Inferior parietal cortex (tissue), 1 donor: ENCODE measurements at regions not wholly inside any gene's neighbourhood (a gene's known extent, or its start where the extent isn't known, plus 50 kb on each side); places are given as distances from the start of the nearest gene placed in this dataset.

Experiments used
- DNase-seq: peaks from one replicate; pipeline ENCODE4 v3.0.0-alpha.2; 2016; ENCODE audit errors: extremely low spot score

DNA sequence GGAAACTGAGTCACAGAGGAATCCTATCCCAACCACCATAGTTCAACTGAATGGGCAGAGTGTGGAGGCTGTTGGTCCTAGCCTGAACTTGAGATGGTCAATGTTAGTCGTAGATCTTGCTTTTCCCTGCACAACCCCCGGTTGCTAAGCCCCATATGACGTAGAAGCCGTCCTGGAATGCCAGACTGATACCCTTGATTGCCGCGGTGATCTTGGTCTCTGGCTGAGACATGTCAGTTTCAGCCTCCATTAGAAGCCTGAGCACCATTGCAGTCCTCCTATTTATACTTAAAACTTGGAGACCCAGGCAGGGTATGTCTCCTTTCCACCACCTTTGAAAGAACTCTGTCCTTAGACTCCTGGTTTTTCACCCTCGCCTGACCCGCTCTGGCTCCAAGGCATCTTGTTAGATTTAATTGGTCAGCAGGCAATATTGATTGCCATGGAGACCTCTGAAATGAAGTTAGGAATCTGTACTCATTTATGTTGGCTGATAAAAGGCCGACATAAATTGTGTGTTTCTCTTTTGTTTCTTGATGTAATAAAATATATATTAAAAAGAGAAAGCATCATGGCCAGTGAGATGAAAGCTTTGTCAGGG, 53.4 kb downstream of the RPLP1 start:
- DNase-seq, result no peak

DNA sequence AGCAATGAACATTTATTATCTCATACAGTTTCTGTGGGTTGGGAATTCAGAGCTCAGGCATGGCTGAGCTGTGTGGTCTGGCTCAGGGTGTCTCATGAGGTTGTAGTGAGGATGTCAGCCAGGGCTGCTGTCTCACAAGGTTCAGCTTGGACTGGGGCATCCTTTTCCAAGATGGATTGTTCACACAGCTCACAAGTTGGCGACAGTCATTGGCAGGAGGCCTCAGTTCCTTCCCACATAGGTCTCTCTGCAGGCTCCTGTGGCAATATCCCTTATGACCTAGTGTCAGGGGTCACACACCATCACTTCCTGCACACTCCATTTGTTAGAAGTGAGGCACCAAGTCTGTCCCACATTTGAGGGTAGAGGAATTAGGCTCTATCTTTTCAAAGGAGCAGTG, 56.0 kb downstream of the RPLP1 start:
- DNase-seq, result no peak

DNA sequence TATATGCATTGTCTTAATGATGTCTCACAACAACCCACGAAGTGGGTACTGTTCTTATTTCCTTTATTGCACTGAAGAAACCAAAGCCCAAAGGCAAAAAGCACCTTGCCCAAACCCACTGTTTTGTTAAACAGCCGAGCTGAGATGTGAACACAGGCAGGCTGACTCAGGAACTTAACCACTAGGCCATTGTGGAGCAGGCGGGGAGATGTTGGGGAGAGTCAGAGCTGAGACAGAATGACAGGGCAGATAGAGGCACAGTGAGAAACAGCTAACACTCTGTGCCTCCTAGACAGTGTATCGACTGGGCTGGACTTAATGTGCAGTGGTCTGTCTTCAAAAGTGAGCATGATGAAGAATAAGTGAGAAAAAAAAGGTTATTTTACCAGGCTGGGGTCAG, 56.5 kb downstream of the RPLP1 start:
- DNase-seq, result no peak

DNA sequence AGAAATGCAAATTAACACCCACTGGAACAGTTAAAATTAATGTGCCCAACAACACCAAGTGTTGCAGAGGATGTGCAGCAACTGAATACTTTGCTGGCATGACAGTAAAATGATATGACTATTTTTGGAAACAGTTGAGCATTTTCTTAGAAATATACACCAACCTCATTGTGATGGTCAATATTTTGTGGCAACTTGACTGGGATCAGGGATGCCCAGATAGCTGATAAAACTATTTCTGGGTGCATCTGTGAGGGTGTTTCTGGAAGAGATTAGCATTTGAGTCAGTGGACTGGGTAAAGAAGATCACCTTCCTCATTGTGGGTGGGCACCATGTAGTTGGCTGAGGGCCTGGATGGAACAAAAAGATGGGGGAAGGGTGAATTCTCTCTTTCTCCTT, 57.9 kb downstream of the RPLP1 start:
- DNase-seq, result no peak

DNA sequence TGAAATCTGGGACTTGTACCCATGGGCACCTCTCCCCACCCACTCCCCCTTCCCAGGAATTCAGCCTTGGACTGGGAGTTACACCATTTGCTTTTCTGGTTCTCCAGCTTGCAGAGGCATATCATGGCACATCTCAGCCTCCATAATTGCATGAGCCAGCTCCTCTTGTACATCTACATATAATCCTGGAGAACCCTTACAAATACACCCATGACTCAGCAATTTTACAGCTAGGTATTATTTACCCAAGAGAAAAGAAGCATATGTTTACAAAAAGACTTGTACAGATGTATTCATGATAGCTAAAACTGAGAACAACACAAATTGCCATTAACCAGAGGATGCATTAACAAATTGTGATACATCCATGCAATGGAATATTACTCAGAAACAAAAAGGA, 58.4 kb downstream of the RPLP1 start:
- DNase-seq, result no peak

DNA sequence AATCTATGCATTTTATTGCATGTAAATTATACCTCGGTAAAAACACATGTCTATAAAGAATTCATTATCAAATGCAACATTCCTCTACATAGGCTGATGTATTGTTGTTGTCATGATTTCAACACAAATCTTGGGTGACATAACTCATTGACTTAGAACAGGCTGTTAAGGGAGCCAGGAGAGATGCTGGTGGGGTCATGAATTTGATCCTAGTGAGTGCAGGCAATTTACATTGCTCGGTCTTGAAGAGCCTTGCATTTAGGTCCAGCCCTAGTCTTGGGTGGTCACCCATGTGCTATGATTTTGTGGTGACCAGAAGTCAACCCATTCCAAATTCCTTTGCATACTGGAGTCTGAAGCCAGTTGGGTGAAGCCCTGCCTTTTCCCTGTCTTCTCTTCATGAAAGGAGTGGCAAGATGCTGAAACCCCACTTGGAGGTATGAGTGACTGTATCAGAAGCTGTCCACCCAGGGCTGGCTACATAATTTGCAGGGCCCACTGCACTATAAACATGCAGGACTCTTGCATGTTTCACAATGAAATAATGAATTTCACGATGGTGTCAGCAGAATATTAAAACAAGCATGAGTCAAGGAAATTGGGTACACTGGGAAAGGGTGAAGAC, 59.2 kb downstream of the RPLP1 start:
- no peak for DNase-seq

DNA sequence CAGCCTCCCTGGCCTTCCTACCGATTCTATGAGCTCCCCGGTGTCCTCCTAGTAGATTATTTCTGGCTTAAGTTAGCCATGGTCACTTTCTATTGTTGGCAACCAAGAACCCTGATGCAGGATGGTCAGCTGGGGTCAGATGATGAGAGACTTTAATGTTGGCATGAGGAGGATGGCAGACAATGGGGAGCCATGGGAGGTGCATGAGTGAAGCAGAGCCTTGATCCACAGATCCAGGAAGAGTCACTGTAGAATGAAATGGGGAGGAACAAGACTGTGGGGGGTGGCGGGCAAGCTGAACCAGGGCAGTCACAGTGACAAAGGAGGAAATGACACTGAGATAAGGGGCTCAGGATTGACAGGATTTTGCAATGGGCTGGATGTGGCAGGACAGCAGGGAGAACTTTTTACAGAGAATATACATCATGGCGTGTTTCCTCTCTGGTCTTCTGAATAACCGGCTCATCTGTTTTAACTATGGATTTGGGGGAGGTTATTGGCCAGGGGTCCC, 60.9 kb downstream of the RPLP1 start:
- no peak for DNase-seq

DNA sequence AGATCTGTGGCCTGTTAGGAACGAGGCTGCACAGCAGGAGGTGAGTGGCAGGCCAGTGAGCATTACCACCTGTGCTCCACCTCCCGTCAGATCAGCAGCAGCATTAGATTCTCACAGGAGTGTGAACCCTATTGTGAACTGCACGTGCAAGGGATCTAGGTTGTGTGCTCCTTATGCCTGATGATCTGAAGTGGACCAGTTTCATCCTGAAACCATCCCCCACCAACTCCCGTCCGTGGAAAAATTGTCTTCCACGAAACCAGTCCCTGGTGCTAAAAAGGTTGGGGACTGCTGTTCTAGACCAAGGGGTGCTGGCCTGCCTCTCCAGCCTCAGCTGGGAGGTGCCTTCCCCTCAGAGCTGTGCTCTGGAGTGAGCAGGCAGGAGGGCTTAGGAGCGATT, 61.4 kb downstream of the RPLP1 start:
- no peak for DNase-seq

DNA sequence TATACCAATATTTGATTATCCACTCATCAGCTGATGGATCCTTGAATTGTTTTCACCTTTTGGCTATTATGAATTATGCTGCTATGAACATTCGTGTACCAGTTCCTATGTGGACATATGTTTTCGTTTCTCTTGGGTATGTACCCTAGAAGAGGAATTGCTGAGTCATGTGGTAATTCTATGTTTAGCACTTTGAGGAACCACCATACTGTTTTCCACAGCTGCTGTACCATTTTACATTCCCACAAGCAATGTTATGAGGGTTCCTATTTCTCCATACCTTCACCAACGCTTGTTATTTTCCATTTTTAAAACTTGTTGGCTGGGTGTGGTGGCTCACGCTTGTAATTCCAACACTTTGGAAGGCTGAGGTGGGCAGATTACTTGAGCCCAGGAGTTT, 62.9 kb downstream of the RPLP1 start:
- no peak for DNase-seq

DNA sequence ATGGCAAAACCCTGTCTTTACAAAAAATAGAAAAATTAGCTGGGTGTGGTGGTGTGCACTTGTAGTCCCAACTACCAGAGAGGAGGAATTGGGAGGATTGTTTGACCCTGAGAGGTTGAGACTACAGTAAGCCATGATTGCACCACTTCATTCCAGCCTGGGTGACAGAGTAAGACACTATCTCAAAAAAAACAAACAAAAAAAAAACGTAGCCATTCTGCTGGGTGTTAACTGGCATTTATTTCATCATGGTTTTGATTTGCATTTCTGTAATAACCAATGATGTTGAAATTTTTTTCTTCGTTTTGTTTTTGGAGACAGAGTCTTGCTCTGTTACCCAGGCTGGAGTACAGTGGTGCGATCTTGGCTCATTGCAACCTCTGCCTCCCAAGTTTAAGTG, 63.3 kb downstream of the RPLP1 start:
- DNase-seq, result no peak

DNA sequence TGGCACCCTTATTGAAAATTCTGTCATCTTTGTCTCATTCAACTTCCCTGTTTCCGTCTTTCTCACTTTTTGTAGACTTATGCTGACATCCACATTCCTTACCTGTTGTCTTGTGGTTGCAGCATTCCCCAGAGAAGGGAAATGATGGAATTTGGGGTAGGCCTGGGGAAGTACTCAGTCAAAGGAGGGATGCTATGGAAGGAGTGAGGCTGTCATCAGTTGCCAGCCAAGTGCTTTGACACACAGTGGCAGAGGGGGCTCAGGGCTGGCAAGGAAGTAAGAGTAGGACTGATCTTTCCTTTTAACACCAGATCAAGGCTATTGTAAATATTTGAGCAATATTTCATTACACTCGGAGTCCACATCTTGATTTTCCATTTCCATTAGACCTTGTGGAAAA, 64.4 kb downstream of the RPLP1 start:
- no peak for DNase-seq

DNA sequence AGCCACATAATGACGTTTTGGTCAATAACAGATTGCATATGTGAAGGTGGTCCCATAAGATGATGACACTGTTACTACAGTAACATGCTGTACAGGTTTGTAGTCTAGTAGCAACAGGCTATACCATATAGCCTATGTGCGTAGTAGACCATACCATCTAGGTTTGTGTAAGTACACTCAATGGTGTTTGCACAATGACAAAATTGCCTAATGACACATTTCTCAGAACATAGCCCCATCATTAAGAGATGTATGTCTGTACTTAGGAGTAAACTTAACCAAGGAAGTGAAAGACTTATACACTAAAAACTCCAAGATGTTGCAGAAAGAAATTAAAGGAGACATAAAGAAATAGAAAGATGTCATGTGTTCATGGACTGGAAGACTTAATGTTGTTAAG, 66.2 kb downstream of the RPLP1 start:
- no peak for DNase-seq

DNA sequence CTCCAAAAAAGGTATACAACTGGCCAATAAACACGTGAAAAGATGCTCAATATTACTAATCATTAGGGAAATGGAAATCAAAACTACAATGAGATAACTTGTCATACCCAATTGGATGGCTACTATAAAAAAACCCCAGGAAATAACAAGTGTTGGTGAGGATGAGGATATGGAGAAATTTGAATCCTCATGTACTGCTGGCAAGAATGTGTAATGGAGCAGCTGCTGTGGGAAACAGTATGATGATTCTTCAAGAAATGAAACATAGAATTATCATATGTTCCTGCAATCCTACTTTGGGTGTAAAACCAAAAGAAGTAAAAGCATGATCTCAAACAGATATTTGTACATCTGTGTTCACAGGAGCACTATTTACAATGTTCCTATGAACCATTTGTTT, 67.4 kb downstream of the RPLP1 start:
- DNase-seq, result no peak

DNA sequence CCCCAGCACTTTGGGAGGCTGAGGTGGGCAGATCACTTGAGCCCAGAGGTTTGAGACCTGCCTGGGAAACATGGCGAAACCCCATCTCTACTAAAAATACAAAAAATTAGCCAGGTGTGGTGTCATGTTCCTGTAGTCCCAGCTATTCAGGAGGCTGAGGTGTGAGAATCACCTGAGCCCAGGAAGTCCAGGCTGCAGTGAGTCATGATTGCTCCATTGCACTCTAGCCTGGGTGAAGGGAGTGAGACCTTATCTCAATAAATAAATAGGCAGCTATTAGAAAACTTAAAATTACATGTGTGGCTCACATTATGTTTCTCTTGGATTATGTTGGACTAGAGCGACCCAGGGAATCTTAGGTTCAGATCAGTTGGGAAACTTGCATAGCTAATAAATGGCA, 69.7 kb downstream of the RPLP1 start:
- no peak for DNase-seq

DNA sequence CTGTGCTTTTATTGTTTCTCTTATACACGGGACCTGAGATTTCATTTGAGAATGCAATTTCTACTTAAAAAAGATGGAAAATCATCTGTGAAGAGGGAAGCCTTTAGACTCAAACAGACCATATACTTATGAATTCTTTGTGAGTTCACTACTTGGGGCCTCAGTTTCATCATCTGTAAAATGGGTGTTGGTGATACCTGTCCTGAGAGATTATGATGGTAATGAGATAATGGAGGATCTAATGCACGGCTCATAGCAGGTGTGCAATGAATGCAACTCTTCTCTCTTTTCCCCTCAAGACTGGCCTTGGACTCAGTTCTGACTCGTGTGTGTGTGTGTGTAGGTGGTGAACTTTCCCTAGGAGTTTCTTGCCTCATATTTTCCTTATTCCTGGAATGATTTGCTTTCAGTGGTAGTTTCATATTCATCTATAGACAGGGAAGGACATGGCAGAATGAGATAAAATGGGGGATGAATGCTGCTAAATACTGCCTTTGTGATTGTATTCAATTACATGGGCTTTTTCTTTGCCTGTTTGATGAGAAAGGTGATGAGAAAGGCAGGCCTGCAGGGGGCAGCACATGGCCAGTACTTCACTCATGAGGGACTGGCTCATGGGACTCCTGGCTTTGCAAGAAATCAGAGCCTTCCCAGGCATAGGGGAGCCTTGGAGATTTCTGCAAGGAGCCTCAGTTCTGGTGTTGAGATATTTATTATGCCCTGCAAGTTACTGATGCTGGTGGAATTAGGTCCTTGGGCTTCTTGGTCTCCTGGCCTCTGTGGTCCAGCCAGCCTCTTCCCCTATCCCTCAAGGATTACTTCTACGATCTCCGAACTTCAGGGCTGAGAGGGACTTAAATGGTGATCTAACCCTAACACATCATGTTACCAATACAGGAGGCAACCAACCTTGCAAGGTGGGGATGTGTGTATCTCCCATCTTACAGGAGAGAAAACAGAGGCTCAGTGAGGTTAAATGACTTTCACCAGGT, 70.7 kb downstream of the RPLP1 start:
- peak; percentile 82 for DNase-seq

DNA sequence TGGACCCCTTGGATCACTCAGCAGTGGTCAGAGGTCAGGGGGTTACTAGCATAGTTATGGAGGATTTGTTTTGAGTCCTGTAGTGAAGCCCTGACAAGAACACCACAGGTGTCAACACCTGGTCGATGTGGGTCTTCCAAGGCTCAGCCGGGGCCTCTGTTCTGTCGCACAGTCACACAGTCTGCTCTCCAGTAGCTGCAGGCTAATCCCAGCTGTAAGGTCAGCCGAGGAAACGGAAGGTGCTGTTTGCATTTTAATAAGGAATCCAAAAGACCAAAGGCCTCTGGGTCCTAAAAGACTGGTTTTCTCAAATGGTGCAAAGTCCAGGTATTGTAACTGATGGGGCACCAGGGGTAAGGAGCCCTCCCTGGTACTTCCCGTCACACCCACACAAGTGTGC, 71.7 kb downstream of the RPLP1 start:
- DNase-seq, result no peak

DNA sequence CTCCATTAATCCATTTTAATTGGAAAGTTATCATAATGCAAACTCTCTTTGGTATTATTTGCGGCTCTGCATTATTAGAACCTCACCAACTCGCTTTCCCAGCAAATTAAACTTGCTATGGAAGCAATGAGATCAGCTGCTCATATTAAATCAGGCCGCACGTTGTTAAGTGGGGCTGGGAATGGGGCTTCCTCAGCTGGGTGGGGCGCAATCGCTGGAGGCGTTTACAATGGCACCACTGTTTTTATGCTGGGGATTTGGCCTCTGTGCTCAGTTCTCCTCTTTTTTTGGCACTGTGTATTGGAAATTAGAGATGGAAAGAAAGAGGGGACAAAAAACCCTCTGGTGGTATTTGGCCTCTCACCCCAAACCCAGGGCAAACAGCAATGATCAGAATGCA, 72.2 kb downstream of the RPLP1 start:
- no peak for DNase-seq

DNA sequence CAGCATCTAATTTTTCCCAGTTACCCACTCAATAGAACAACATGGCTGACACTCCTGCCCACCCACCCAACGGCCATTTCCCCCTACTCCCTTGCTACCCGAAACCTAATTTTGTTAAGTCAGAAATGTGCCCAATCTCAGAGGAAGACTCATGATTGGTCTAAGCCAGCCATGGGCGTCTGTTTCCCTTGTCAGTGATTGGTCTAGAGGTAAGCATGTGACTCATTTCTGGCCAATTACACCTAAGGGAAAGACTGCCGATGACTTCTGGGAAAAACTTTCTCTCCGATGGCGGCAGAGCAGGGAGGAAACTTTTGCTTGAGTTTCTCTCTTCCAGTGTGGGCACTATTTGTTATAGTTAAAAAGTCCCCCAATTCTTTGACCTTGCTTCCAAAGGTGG, 72.9 kb downstream of the RPLP1 start:
- DNase-seq, result no peak

DNA sequence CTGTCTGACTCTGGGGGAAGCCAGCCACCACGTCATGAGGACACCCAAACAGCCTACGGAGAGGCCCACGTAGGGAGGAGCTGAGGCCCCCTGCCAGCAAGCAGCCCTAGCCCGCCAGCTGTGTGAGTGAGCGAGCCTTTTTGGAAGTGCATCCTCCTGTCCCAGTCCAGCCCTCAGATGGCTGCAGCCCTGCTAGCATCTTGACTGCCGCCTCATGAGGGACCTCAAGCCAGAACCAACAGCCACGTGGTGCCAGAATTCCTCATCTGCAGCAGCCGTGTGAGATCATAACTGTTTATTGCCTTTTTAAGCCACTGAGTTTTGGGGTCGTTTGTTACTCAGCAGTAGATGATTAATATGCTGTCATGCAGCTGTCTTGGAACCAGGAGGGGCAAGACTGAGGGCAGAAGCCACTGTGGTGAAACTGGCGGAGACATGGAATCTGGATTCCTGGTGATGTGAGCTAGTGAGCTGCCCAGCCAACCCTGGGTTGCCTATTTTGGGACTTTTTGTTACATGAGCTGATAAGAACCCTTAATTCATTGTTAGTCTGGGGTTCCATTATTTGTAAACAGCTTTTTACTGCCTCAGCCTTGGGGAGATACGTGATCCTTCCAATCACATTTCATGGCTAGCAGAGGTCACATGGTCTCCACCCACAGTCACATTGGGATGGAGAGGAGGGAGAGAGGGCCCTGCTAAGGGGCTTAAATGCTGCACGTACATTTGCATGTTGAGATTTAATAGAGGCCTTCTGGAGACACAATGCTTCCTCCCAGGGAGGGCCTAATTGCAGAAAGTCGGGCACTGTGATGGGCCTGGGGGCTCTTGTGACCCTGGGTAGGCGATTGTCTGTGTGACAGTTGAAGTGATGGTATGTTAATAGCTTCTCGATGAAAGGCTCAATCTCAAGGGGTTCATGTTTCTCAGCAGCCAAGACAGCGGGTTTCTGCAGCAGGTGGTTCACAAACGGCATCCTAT, 73.8 kb downstream of the RPLP1 start:
- DNase-seq, result no peak

DNA sequence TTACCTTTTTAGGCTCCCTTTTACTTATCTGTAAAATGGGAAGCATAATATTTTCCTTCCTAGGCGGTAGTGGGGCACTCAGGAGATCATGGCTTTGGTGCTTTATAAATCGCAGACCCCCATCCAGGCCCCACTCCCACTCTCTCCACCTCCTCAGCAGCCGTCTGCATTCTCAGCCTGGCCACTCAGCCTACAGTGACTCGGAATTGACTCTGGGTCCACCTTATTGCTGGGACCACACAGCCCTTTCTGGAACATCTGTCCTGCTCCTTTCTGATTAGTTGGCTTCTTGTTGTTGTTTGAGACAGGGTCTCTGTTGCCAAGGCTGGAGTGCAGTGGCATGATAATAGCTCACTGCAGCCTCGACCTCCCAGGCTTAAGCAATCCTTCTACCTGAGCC, 76.5 kb downstream of the RPLP1 start:
- no peak for DNase-seq

DNA sequence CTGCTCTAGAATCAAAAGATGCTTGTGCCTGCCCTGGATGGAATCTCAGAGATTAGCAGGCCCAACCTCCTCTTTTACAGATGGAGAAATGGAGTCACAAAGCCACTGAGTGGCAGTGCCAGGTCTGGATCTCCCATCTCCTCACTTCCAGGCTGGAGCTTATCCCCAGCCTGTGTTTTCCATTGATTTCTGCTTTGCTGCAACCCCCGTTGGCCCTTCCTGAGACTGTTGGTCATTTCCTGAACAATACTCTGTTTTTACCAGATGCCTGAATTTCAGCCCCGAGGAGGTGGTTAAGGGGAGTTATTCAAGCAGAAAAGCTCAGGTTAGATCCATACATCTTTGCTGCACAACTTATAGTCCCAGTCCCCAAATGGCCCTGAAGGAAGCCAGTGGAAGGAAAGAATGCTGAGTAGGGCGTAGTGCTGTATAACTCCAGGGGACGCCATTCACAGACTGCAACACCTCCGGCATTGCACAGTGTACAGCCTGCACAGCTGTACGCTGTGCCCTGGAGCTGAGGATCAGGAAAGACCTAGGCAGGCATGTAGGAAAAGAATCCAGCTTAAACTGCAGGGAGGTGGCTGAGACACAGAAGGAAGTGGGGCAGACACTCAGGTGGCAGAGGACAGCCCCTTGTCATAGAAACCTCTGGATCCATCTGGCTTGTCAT, 77.5 kb downstream of the RPLP1 start:
- DNase-seq, result no peak
